Ramos (cell line): ENCODE measurements at regions not wholly inside any gene's neighbourhood (a gene's known extent, or its start where the extent isn't known, plus 50 kb on each side); places are given as distances from the start of the nearest gene placed in this dataset.

ENCODE experiments used
- in situ Hi-C: fragments of 300-500 bp; cut with MboI; formaldehyde crosslinking; loops from one replicate; pipeline ENCODE4 v1.14.3; 2022; ENCODE audit warnings: low sequenced_read_pairs; ENCODE audit not compliant: unreplicated experiment

DNA sequence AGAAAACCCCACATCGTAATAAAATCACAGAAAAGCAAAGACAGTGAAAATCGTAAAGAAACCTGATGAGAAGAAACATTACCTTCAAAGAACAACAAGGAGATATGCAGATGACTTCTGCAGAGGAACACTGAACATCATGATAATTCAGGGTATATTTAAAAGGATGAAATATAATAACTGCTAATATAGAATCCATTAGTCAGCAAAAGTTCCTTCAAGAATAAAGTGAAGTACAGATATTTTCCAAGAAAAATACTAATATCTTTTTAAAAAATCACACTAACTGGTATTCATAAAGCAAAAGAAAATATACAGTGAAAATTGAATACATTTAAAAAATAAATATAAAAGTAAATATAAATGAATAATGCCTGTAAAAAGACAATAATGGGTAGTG, 176.3 kb upstream of the VEGFC start:
- in situ Hi-C loops, result no loop called here

DNA sequence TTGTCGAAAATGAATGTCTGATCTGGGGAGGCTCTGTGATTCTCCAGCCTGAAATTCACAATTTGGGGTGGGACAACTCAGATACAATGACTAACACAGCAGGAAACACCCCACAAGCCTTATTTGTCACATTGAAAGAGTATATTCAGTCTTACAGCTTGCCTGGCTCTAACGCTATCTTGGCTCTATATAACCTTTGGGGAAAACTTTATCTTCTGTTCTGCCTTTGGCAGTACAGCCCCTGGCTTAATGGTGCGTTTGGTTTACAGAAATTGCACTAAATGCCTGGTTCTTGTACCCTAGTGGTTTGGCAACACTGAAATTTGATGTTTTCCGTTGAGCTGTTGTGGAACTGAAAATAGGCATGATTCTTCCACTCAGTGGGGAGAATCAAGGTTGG, 178.1 kb upstream of the VEGFC start:
- in situ Hi-C loops, result no loop called here

GRCh38 chr4:176971576-176972115, 178.9 kb upstream of the VEGFC start:
- in situ Hi-C loops, result no loop called here

DNA sequence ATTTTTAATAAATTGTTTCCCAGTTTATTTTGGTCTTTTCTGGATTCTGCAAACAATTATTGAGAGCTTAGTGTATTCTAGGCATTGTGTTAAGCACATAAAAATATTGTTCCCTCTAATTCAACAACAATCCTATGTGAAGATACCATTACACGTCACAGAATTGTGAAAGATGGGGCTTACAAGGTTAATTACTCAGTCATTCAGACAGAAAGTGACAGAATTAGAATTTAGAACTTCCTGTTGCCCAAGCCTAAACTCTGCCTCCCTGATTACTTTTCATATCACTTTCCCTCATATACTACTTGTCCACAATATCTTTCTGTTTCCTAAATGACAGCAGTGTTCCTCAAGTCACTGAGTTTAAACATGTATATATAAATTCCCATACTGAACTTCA, 186.7 kb upstream of the VEGFC start:
- in situ Hi-C loops, result no loop called here

DNA sequence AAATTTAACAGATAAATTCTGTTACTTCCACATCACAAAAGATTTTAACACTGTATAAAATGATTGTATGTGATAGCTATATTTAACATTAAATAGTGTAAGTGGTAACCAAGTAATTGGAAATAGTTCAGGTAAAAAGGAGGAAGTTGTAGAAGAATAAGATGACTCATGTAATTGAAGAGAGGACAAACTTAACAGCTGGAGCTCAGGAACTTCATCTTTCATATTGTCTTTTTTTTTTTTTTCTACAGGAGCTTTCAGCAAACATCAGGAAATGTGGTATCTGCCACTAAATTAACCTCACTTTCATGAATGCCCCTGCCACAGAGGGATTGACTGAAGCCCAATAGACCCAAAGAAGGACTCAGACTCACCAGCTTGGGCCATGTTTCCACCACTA, 188.4 kb upstream of the VEGFC start:
- in situ Hi-C loops, result no loop called here

GRCh38 chr4:176981551-176981950, 188.8 kb upstream of the VEGFC start:
- in situ Hi-C loops, result no loop called here

DNA sequence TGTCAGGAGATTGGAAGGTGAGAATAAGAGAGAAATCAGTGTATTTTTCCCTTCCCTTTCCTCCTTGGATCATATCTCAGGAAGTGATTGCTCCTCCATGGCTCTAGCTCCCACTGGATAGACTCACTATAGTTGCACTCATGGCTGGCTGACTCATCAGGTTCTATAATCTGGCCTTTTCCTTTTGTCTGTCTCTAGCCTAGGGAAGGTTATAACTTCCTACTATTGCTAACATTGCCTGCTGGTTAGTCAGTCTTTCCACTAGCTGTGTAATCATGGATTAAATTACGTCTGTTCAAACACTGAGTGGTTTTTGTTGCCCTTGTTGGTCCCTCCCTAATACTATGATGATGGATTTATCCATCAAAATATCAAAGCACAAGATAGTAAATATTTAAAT, 195.5 kb upstream of the VEGFC start:
- in situ Hi-C loops, result no loop called here

DNA sequence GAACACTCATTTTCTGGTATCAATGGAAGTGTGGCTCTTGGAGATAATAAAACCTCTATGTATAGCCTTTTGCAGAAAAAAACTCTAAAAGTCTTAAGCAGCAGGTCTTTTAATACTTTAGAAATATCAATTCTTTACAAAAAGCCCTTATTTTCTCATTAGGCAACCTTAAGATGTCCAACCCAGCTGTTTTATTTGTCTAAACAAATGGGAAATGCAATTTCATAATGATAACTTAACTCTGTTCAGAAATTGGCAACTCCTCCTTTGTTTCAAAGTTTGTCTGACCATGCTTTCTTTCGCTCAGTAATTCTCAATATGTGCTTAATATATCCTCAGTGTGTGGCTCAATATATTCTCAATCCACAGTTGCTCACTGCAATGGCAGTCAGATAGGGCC, 196.5 kb upstream of the VEGFC start:
- in situ Hi-C loops, result no loop called here

DNA sequence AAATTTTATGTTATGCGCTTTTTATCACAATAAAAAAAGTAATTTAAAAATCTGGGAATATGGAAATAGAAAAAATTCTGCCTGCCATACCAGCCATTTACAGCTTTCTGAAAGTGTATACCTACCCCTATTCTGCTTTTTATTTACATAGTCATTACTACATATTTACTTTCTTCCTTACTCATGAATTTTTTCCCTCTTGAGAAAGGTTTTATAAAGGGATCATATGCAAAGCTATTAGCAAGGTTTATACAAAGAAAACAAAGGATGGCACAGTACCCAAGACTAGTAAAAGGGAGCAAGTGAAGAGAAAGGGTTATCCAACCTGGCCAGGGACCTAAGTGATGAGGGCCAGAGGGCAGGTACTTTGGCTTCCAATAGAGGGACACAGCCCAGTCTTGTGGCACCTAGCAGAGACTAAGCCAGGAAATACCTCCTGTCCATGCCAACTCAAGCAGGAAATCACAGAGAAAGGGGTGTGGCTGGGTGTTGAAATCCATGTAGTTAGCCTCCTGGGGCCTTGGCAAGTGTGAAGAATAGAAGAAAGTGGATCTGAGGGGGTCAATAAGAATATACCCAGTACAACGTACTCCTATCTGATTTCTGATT, 207.3 kb upstream of the VEGFC start:
- in situ Hi-C loops, result no loop called here

DNA sequence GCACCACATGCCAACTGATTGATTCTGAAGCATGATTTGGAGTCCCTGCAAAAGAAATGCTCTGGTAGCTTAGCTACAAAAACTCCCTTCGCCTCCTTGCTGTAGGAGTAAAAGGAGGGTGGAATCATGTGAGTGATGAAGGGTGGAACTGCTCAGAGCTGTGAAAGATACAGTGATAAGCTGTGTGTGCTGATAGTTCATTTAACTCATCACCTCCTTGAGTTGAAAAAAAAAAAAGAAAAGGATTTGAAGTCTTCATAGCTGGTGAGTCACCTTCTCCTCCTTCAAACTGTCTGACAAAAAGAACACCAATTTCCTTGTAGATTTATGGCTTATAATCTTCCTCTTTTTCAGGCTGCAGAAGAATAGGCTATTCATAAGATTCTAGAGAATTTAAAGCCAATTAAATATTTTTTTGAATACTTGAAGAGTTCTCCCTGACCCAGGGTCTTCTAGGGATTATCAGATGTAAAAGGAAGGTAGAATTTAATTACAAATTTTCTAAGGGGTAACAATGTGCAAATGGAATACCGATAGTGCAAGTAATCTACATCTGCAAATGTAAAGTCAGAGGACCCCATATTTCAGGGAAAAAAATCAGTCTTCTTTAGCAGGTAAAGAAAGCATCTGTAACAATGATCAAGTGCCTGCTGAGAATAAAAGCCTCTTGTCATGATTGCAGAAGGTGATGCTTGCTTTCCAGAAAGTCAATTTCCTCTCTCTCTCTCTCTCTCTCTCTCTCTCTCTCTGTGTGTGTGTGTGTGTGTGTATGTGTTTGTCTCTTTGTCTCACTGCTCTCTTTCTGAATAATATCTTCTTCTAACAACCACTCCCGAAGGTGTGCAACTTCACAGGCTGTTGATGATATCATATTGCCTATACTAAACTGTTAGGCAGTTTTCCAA, 208.8 kb upstream of the VEGFC start:
- in situ Hi-C loops, result no loop called here

DNA sequence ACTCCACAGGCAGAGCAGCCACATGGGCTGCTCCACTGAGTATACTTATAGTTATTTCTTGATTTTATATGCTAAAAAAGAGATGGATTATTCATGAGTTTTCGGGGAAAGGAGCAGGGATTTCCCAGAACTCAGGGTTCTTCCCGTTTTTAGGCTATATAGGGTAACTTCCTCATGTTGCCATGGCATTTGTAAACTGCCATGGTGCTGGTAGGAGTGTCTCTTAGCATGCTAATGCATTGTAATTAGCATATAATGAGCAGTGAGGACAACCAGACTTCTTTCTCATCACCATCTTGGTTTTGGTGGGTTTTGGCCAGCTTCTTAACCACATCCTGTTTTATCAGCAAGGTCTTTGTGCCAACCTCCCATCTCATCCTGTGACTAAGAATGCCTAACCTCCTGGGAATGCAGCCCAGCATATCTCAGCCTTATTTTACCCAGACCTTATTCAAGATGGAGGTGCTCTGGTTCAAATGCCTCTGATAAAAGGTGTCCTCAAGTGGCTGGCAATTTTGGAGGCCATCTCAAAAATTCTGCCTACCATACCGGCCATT, 213.0 kb upstream of the VEGFC start:
- in situ Hi-C loops, result no loop called here

DNA sequence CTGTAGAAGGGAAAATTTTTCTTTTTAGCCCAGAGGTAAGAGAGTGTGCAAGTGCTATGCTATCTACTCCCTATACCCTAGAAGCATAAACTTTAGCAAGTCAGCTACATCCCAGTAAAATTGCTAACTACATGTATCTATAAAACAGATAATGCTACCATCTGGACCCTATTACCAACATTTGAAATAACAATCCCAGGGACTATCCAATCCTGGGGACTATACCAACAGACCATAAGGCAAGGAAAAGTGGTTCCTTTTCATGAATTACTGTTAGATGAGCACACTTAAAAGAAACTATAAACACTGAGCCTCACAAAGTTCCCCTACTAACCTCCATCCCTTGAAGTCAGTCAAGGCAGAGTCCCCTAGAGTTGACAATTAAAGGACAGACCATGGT, 213.6 kb upstream of the VEGFC start:
- in situ Hi-C loops, result no loop called here

- in situ Hi-C loops, result no loop called here
Measured at GRCh38 chr4:177008071-177008835, 215.5 kb upstream of the VEGFC start.

DNA sequence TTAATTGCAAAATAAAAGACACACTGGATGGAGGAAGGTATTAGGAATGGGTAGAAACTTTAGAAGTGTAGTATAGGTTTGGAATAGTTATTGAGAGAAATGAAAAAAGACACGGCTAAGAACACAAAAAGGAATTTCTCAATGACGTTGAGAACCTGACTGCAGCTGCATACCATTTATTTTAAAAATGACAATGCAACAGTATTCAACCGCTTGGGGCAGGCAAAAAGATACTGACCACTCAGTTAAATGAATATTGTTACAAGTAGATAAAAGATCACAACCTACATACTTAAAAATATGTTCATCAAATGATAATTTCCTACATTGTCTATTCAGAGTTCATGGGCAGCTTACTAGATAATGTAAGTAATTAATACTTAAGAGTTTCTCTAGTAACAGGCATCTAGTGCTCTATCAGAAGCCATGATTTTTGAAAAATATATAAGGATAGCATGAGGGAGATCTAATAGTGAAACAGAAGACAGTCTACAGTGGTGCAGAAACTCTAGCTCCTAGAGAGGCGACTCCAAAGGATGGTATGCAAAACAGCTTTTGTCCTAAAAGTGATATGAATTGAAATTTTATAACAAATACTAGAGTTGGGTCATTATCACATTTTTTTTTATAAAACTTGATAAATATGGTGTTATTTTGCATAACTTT, 216.2 kb upstream of the VEGFC start:
- in situ Hi-C loops, result no loop called here

GRCh38 chr4:177010418-177010817, 217.7 kb upstream of the VEGFC start:
- in situ Hi-C loops, result no loop called here

DNA sequence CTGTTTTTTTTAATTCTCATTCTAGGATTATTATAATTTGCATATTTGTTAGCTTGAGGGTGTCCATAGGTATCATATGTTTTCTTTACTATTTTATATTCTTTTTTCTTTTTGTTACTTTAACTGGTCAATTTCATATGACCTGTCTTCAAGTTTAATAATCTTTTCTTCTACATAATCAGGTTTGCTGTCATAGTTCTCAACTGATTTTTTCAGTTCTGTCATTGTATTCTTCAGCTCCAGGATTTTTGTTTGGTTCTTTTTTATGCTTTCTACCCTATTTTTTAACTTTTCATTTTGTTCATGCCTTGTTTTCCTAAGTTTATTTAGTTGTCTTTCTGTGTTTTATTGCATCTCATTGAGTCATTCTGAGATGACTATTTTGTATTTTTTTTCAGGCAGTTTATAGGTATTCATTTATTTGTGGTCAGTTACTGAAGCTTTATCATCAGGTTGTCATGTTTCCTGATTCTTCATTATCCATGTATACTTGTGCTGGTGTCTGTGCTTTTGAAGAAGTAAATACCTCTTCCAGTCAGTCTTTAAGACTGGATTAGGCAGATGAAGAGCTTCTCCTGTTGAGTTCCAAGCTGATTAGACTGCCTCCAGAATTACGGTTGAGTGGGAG, 220.3 kb upstream of the VEGFC start:
- in situ Hi-C loops, result no loop called here

GRCh38 chr4:177016541-177017141, 223.9 kb upstream of the VEGFC start:
- in situ Hi-C loops, result no loop called here

GRCh38 chr4:177023951-177024350, 231.2 kb upstream of the VEGFC start:
- in situ Hi-C loops, result no loop called here

GRCh38 chr4:177032341-177032740, 239.6 kb upstream of the VEGFC start:
- in situ Hi-C loops, result loop anchor here (25.0 kb wide), 1 partner anchor 645 kb away; no protein-coding TSS in a partner anchor
